ENCODE measurements at regions not wholly inside any gene's neighbourhood (a gene's known extent, or its start where the extent isn't known, plus 50 kb on each side); places are given as distances from the start of the nearest gene placed in this dataset.
"Not testable (repeated sequence)": the region's sequence is repeated elsewhere in the genome, so short reads cannot be mapped to it uniquely, and the experiment has no call there.

GRCh38 chr21:9573528-9573927, 947.9 kb upstream of the TPTE start:
- TF ChIP-seq CTCF (IDR thresholded peaks at IDR 0.05; ENCODE audit: low read depth, low read length, missing input control); YY1 (IDR thresholded peaks at IDR 0.05); JUND (IDR thresholded peaks at IDR 0.05); FOXA1 (IDR thresholded peaks at IDR 0.05): not testable (repeated sequence)
